ENCODE measurements at regions not wholly inside any gene's neighbourhood (a gene's known extent, or its start where the extent isn't known, plus 50 kb on each side); places are given as distances from the start of the nearest gene placed in this dataset.

GRCh38 chr3:157931517-157931916, 174.7 kb downstream of the SHOX2 start:
- Histone ChIP-seq H3K4me3 (no peak overlapping the region), H3K4me1 (ENCODE audit: low read depth) (no peaks in the 10 kb centered on the region), H3K36me3 (ENCODE audit: low read depth) (no peaks in the 10 kb centered on the region), H3K9me3 (no peaks in the 10 kb centered on the region)
- no peak for TF ChIP-seq CTCF (IDR thresholded peaks at IDR 0.05)
- ATAC-seq, result no peak
- no peak for DNase-seq
- intact Hi-C loops (cut with DNase I, micrococcal nuclease), result no loop called here

GRCh38 chr3:157930000-157930780, 176.0 kb downstream of the SHOX2 start:
- TF ChIP-seq CTCF (IDR thresholded peaks at IDR 0.05), result no peak
- intact Hi-C loops (cut with DNase I, micrococcal nuclease), result no loop called here
- Histone ChIP-seq H3K4me3 (no peak overlapping the region), H3K4me1 (ENCODE audit: low read depth) (no peaks in the 10 kb centered on the region), H3K36me3 (ENCODE audit: low read depth) (no peaks in the 10 kb centered on the region), H3K9me3 (no peaks in the 10 kb centered on the region)
- DNase-seq (no peak), ATAC-seq (no peak)

- intact Hi-C loops (cut with DNase I, micrococcal nuclease), result no loop called here
- Histone ChIP-seq H3K4me3 (no peak overlapping the region), H3K9me3 (no peaks in the 10 kb centered on the region), H3K4me1 (ENCODE audit: low read depth) (no peaks in the 10 kb centered on the region), H3K36me3 (ENCODE audit: low read depth) (no peaks in the 10 kb centered on the region)
- no peak for TF ChIP-seq CTCF (IDR thresholded peaks at IDR 0.05)
- DNase-seq (no peak), ATAC-seq (no peak)
These were observed 179.4 kb downstream of the SHOX2 start for GRCh38 chr3:157926822-157927221.

GRCh38 chr3:157922614-157923013, 183.6 kb downstream of the SHOX2 start:
- no peaks in the 10 kb centered on the region for H3K9me3 ChIP-seq
- intact Hi-C loops (cut with DNase I, micrococcal nuclease), result no loop called here
- no peak for DNase-seq

GRCh38 chr3:157921811-157922210, 184.4 kb downstream of the SHOX2 start:
- no peak for DNase-seq
- Histone ChIP-seq H3K9me3 (no peaks in the 10 kb centered on the region), H3K4me1 (ENCODE audit: low read depth) (no peaks in the 10 kb centered on the region), H3K4me3 (no peak overlapping the region), H3K36me3 (ENCODE audit: low read depth) (no peaks in the 10 kb centered on the region)
- intact Hi-C loops (cut with DNase I, micrococcal nuclease), result no loop called here
- no peak for ATAC-seq
- no peak for TF ChIP-seq CTCF (IDR thresholded peaks at IDR 0.05)

More at GRCh38 chr3:157922614-157923013, 183.6 kb downstream of the SHOX2 start:
- TF ChIP-seq CTCF (IDR thresholded peaks at IDR 0.05), result no peak
- ATAC-seq, result no peak
- H3K36me3 ChIP-seq (ENCODE audit: low read depth), result no peaks in the 10 kb centered on the region
- no peak overlapping the region for H3K4me3 ChIP-seq
- H3K4me1 ChIP-seq (ENCODE audit: low read depth), result no peaks in the 10 kb centered on the region

Data from mucosa of descending colon (tissue), 3 donors.